ENCODE measurements at regions not wholly inside any gene's neighbourhood (a gene's known extent, or its start where the extent isn't known, plus 50 kb on each side); places are given as distances from the start of the nearest gene placed in this dataset.

GRCh38 chr9:89773170-89773569 is 168.4 kb downstream of the GADD45G start:
- TF ChIP-seq BCL11A (tag by site-specific recombination; IDR thresholded peaks at IDR 0.05; ENCODE audit: low read depth) (no peak), CTCF (tag by site-specific recombination; IDR thresholded peaks at IDR 0.05) (no peak), MEIS1 (CRISPR knock-in tag; IDR thresholded peaks at IDR 0.05; ENCODE audit: borderline replicate concordance) (no peak), SCRT2 (tag by site-specific recombination; IDR thresholded peaks at IDR 0.05) (no peak), ZNF146 (tag by site-specific recombination; IDR thresholded peaks at IDR 0.05) (no peak), MZF1 (tag by site-specific recombination; IDR thresholded peaks at IDR 0.05; ENCODE audit: borderline replicate concordance) (no peak), ZNF660 (tag by site-specific recombination; IDR thresholded peaks at IDR 0.05) (no peak), ZNF10 (tag by site-specific recombination; IDR thresholded peaks at IDR 0.05) (no peak), ZNF585B (tag by site-specific recombination; IDR thresholded peaks at IDR 0.05) (no peak), MYNN (tag by site-specific recombination; IDR thresholded peaks at IDR 0.05; ENCODE audit: borderline replicate concordance) (no peak), ZNF350 (tag by site-specific recombination; IDR thresholded peaks at IDR 0.05) (no peak)
